ENCODE measurements at regions not wholly inside any gene's neighbourhood (a gene's known extent, or its start where the extent isn't known, plus 50 kb on each side); places are given as distances from the start of the nearest gene placed in this dataset.

DNA sequence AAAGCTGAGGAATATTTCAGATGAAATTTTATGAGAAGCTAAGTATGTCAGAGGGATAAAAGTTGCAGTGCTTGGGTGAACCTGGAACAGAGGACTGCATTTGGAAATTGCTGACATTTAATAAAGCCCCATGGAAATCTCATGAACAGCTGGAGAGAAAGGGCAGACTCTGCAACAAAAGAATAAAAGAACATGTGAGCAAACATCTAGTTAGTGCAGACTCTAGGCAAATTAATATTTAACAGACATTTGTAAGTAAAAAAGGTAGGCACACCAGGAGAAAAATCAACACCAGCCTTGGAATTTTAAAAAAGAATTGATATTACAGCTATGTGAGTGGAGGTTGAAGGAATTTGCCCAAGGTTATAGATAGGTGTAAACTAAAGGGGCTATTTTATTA lies 114.6 kb upstream of the PUDP start:
- TF ChIP-seq, protein P1, sequence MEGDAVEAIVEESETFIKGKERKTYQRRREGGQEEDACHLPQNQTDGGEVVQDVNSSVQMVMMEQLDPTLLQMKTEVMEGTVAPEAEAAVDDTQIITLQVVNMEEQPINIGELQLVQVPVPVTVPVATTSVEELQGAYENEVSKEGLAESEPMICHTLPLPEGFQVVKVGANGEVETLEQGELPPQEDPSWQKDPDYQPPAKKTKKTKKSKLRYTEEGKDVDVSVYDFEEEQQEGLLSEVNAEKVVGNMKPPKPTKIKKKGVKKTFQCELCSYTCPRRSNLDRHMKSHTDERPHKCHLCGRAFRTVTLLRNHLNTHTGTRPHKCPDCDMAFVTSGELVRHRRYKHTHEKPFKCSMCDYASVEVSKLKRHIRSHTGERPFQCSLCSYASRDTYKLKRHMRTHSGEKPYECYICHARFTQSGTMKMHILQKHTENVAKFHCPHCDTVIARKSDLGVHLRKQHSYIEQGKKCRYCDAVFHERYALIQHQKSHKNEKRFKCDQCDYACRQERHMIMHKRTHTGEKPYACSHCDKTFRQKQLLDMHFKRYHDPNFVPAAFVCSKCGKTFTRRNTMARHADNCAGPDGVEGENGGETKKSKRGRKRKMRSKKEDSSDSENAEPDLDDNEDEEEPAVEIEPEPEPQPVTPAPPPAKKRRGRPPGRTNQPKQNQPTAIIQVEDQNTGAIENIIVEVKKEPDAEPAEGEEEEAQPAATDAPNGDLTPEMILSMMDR (IDR thresholded peaks at IDR 0.05), result no peak
- TF ChIP-seq POLR2A (IDR thresholded peaks at IDR 0.05), result no peak
- TF ChIP-seq POLR2AphosphoS5 (IDR thresholded peaks at IDR 0.05), result no peak
